Left ventricle myocardium inferior (tissue), 1 donor: ENCODE measurements at regions not wholly inside any gene's neighbourhood (a gene's known extent, or its start where the extent isn't known, plus 50 kb on each side); places are given as distances from the start of the nearest gene placed in this dataset.

Source experiments
- DNase-seq: peaks from one replicate; pipeline ENCODE4 v3.0.0-alpha.2; 2020
- H3K27ac ChIP-seq: fragments of 200-600 bp; replicated peaks from 2 replicates; pipeline ENCODE4 v1.8.0; 2021
- H3K27me3 ChIP-seq: fragments of 200-600 bp; 2 replicates; pipeline ENCODE4 v1.8.0; 2021; ENCODE audit warnings: low read depth
- H3K36me3 ChIP-seq: fragments of 200-600 bp; 2 replicates; pipeline ENCODE4 v1.8.0; 2021
- H3K4me1 ChIP-seq: fragments of 200-600 bp; 2 replicates; pipeline ENCODE4 v1.8.0; 2021
- H3K4me3 ChIP-seq: fragments of 200-600 bp; 2 replicates; pipeline ENCODE4 v1.8.0; 2021; ENCODE audit warnings: mild to moderate bottlenecking, moderate library complexity
- H3K9me3 ChIP-seq: fragments of 200-600 bp; replicated peaks from 2 replicates; pipeline ENCODE4 v1.8.0; 2021
- intact Hi-C: fragments of 100-400 bp; cut with micrococcal nuclease; formaldehyde crosslinking; loops from one replicate; pipeline ENCODE4 v1.11.0; 2022
- TF ChIP-seq, protein P1 (sequence below): fragments of 200-600 bp; IDR thresholded peaks from 2 replicates; pipeline ENCODE4 v1.8.0; 2021; ENCODE audit warnings: antibody characterized with exemption, mild to moderate bottlenecking, borderline replicate concordance
- donor health status: DM: no; HTN: yes; CAD: no; lungs with severe emphysema.

- Histone ChIP-seq H3K27ac (no peak overlapping the region), H3K4me1 (no peaks in the 10 kb centered on the region), H3K9me3 (peaks cover 12% of the 10 kb centered on the region), H3K36me3 (no peaks in the 10 kb centered on the region), H3K27me3 (no peaks in the 10 kb centered on the region), H3K4me3 (no peak overlapping the region)
- TF ChIP-seq, protein P1, sequence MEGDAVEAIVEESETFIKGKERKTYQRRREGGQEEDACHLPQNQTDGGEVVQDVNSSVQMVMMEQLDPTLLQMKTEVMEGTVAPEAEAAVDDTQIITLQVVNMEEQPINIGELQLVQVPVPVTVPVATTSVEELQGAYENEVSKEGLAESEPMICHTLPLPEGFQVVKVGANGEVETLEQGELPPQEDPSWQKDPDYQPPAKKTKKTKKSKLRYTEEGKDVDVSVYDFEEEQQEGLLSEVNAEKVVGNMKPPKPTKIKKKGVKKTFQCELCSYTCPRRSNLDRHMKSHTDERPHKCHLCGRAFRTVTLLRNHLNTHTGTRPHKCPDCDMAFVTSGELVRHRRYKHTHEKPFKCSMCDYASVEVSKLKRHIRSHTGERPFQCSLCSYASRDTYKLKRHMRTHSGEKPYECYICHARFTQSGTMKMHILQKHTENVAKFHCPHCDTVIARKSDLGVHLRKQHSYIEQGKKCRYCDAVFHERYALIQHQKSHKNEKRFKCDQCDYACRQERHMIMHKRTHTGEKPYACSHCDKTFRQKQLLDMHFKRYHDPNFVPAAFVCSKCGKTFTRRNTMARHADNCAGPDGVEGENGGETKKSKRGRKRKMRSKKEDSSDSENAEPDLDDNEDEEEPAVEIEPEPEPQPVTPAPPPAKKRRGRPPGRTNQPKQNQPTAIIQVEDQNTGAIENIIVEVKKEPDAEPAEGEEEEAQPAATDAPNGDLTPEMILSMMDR: no peak
- DNase-seq: no peak
- intact Hi-C loops: no loop called here
Observed at GRCh38 chr11:82105331-82105998, 628.2 kb downstream of the FAM181B start.

DNA sequence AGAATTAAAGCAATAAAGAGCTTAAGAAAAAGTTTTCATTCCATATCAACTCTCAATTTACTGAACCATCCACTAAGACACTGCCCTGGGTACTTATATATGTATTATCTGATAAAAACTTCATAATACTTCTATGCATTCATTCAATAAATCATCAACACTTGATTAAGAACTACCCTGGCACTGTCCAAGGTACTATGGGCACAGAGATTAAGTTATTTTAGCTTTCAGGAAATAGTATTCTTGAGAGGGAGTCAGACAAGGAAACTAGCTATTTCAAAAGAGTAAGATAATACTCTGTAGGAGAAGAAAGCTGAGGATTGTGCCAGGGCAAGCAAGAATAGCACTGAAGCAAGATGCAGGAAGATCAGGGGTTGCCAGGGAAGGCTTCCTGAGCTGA is 640.8 kb downstream of the FAM181B start:
- no peaks in the 10 kb centered on the region for H3K4me1 ChIP-seq
- H3K27ac ChIP-seq: no peak overlapping the region
- H3K9me3 ChIP-seq: no peaks in the 10 kb centered on the region
- H3K36me3 ChIP-seq: no peaks in the 10 kb centered on the region
- TF ChIP-seq, protein P1: no peak
- DNase-seq: no peak
- H3K4me3 ChIP-seq: no peak overlapping the region
- intact Hi-C loops: no loop called here
- H3K27me3 ChIP-seq: no peaks in the 10 kb centered on the region

GRCh38 chr11:82089426-82089825 is 644.2 kb downstream of the FAM181B start:
- no peaks in the 10 kb centered on the region for H3K9me3 ChIP-seq
- intact Hi-C loops: no loop called here

DNA sequence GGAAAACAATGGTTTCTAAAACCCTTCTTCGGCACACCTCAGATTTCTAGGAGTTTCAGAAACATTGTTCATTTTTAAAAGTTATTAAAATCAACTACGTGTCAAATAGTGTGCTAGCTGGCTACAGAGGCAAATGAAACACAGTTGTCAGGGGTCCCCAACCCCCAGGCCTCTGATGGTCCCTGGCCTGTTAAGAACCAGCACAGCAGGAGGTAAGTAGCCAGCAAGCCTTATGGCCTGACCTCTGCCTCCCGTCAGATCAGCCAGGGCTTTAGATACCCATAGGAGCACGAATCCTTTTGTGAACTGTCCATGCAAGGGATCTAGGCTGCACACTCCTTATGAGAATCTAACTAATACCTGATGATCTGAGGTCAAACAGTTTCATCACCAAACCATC is 648.2 kb downstream of the FAM181B start:
- DNase-seq: no peak
- Histone ChIP-seq H3K4me1 (no peaks in the 10 kb centered on the region), H3K36me3 (no peaks in the 10 kb centered on the region), H3K9me3 (no peaks in the 10 kb centered on the region), H3K27ac (no peak overlapping the region), H3K4me3 (no peak overlapping the region), H3K27me3 (no peaks in the 10 kb centered on the region)
- intact Hi-C loops: no loop called here
- TF ChIP-seq, protein P1: no peak

More at GRCh38 chr11:82089426-82089825, 644.2 kb downstream of the FAM181B start:
- Histone ChIP-seq H3K4me1 (no peaks in the 10 kb centered on the region), H3K27ac (no peak overlapping the region), H3K36me3 (no peaks in the 10 kb centered on the region), H3K4me3 (no peak overlapping the region), H3K27me3 (no peaks in the 10 kb centered on the region)
- DNase-seq: no peak
- TF ChIP-seq, protein P1: no peak

- intact Hi-C loops: no loop called here
- H3K9me3 ChIP-seq: no peaks in the 10 kb centered on the region
- no peak overlapping the region for H3K4me3 ChIP-seq
- DNase-seq: no peak
- H3K27me3 ChIP-seq: no peaks in the 10 kb centered on the region
- no peaks in the 10 kb centered on the region for H3K4me1 ChIP-seq
- H3K27ac ChIP-seq: no peak overlapping the region
- TF ChIP-seq, protein P1: no peak
- no peaks in the 10 kb centered on the region for H3K36me3 ChIP-seq
Observed at GRCh38 chr11:82082976-82083375, 650.7 kb downstream of the FAM181B start.
